HG02763 (cell line): ENCODE measurements at regions not wholly inside any gene's neighbourhood (a gene's known extent, or its start where the extent isn't known, plus 50 kb on each side); places are given as distances from the start of the nearest gene placed in this dataset.

Source experiments
- ATAC-seq: cut with Tn5 transposase; IDR thresholded peaks from one replicate; pipeline ENCODE4 v1.9.1; 2021; ENCODE audit warnings: mild to moderate bottlenecking, moderate library complexity; ENCODE audit not compliant: unreplicated experiment

DNA sequence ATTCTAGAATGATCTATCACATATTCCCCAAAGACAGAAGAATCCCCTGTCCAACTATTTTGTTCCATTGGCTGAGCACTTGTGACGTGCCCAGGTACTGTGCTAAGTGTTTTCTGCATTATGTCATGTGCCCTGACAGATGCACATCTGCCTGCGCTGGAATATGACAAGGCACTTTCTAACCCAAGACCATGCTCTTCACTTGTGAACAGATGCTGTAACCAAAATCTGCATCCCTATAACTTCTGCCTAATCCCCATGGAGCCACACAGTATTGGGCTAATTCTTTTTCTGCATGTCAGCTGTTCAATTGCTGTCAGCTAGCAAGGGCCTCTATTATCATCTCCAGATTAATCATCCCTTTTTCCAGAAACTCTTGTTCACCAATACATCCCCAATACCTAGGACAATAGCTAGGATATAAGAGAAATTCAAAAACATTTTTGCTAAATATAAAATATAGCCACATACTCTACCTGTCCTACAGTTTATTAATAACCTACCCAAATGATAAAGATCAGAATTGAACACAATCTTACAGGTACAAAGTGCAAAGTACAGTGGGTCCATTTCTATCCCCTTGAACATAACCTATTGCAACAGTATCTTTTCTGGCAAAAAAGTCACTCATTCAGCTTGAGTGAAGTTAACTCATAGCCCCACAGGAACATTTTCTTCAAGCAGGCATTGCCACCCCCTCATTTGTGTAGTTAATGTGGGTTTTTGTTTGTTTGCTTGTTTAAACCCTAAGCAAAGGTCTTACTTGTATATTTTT is 109.4 kb upstream of the LRRN1 start:
- no peak for ATAC-seq

DNA sequence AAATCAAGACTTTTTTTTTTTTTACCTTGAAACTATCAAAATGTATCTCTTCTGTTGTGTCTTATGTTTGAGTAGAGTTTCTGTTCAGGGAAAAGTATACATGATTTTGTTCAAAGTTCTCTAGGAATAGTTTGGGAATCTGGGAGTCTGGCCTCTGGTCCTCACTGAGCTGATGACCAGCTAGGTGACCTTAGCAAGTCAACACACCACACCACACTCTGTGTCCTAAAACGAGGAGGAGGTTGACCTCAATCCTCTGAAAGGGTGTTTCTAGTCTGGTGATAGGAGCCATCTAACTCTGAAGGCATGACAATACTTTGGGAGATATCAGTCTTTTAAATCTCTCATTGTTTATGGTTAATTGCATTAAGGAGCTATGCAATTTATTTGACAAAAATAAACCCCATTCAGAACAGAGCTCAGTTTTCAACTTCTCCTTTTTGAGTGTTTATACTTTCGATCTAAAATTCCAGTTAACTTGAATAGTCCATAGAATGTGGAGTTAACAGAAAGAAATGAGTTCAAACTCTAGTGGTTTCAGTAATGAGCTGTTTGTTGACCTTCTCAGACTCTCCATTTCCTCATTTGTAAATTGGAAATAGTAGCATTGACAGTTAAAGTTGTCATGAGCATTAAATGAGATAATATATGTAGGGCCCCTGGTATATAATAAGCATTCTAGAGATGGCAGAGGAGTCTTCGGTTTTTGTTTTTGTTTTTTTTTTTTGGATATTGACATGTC is 112.2 kb upstream of the LRRN1 start:
- no peak for ATAC-seq

DNA sequence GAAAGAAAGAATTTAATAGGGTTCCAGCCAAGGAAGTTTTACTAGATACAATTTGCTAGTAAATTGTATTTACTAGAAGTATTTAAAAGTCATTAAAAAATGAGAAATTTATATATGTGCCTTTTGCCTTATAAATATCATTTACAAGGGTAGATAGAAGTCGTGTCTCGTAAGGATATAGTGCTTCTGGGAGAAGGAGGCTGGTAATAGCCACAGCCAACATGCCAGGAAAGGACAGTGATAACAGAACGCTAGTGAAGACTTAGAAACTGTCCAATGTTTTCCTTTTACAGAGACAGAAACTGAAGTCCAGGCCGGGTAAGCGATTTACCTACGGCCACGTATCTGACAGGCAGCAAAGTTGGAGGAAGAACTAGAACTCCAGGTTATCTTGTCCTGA is 113.5 kb upstream of the LRRN1 start:
- ATAC-seq = no peak

DNA sequence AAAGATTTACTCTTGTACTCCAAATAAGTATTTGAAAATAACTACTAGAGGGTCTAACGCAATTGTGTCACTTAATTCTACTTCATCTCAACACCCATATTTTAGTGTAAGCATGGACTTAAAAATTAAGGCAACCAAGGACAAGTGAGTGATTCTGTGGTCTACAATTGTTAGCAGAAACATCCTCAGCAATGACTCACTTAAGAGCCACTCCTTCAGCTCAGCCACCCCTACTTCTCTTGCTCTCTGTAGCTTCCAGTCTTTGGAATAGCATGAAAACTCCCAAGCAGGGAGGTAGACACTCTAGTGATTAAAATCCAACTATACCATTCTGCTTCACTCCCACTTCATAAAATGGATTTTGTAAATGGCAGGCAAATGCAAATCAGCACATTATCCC is 116.0 kb upstream of the LRRN1 start:
- ATAC-seq = no peak

DNA sequence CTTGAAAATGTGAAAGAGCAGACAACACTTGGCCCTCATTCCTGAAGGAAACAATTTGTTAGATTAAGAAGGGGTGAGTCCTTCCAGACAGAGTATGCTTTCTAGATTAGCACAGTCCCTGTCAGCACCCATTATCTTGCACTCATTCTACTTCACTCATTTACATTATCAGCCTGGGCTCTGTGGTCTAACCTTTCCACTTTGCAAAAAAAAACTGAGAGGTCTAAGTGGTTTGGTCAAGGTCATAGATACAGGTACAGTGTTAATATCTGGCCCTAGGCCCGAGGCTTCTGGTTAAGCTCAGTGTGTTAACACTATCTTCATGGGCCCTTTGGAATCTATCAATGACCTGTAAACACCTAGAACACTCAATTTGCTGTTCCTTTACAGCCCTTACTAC is 123.4 kb upstream of the LRRN1 start:
- ATAC-seq = no peak

DNA sequence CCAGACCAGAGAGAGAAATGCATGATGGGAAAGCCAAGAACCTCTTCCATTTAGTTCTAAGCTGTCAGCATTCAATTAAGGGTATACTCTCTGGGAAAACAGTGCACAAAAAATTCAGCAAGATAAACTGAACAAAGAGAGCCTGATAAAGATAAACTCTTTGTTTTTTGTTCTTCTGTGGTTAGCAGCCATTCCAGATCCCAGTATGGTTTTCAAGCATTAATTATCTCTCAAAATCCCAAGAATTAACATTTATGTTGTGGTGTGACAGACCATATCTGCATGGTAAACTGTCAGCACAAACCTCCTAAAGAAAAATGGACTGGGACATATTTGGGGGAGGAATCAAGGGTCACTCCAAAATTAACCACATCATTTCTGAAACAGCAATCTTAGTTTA is 124.0 kb upstream of the LRRN1 start:
- ATAC-seq = no peak

DNA sequence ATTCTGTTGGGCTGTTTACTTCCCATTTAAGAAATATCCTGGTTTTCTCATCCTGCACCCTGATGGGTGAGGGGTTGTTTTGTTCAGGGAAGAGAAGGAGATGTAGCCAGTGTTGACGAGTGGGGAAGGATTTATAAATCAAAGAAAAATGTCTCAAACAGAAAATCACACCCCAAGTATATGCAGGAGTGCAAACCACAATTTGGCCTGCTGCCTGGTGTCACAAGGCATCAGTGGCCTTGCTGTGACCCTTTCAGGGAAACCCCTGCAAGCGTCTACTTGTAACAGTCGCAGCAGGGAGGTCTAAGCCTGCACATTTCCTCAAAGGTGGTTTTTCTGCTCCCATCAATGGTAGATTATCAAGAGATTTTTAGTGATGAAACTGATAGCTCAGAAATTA is 132.6 kb upstream of the LRRN1 start:
- ATAC-seq = peak; percentile 99

DNA sequence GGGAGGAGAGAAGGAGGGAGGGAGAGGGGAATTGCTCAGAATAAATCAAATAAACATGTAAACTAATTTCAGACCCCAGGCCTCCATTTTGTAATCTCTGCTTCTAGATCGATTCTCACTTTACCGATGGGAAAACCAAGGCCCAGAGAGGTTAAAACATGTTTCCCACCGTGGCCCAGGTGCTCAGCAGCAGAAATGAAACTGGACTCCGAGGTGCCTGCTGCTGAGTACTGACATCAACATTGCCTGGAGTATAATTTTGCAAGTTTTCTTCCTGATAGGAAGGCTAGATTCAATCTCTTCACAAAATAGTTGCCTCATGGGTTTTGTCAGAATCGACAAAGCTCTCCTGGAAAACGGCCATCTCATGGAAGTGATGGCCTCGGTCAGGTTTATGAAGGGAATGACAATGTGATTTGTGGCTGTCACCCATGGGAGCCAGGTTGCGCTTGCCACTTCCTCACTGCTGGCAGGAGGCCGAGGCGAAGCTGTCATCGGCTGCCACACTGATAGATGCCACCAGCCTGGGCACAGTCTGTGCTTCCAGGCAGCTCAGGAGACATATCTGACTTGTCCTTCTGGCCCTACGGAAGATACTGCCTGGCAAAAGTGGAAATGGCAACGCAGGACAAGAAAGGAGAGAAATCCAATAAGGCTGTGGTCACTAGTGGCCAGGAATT is 133.1 kb upstream of the LRRN1 start:
- peak; percentile 50 for ATAC-seq

DNA sequence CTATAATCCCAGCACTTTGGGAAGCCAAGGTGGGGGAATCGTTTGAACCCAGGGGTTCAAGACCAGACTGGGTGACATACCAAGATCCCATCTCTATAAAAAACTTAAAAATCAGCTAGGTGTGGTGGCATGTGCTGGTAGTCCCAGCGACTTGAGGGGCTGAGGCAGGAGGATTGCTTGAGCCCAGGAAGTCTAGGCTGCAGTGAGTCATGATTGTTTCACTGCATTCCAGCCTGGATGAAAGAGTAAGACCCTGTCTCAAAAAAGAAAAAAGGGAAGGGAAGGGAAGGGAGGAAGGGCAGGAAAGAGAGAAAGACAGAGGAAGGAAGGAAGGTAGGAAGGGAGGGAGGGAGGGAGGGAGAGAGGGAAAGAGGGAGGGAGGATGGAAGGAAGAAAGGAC is 133.7 kb upstream of the LRRN1 start:
- ATAC-seq = no peak

DNA sequence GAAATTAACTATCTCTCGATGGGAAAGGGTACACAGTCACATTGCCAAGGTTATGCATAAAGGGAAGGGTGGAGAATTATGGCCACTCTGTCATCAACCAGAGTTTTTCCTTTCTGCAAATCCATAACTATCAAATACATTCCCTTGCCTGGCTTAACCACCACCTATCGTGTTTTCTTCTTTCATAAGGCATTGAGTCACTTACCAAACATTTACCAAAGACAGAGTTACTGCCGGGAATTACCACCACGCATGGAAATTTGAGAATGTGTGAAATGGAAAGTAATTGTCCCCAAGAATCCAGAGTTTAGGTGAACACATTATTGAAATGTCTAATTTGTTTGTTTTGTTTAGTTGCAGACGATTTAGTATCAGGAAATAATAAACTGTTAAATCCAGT is 134.3 kb upstream of the LRRN1 start:
- no peak for ATAC-seq

DNA sequence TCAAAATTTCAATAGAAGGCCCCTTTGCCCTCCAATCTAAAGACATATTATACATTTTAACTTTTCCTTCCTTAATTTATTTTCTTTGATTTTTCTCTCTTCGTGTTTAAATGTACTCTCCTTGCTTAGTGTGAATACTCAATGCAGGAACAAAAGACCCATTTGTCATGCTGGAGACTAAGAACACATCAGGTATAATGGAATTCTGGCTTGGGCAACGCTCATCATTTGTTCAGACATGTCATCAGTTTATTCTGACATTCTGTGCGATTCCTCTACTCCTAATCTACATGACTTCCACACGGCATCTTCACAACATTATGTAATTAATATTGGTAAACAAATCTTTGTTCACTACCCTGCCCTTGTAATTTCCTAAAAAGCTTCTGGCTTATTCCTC is 136.6 kb upstream of the LRRN1 start:
- no peak for ATAC-seq

DNA sequence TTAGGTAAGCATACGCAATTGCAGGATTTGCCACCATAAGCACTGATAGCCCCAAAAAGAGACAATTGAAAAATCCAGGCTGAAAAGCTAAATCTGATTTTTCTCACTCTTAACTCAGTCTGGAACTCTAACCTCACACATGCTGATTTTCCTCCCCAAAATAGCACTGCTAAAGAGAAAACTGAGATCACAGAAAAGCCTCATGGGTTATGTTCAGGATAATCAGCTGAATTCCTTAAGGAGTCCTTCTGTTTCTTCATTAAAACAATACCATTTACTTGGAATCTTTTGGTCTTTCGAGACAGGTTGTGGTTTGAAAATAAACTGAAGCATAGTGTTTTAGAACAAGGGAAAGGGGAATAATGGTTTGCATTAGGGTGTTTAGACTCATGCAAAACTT is 144.3 kb upstream of the LRRN1 start:
- no peak for ATAC-seq

DNA sequence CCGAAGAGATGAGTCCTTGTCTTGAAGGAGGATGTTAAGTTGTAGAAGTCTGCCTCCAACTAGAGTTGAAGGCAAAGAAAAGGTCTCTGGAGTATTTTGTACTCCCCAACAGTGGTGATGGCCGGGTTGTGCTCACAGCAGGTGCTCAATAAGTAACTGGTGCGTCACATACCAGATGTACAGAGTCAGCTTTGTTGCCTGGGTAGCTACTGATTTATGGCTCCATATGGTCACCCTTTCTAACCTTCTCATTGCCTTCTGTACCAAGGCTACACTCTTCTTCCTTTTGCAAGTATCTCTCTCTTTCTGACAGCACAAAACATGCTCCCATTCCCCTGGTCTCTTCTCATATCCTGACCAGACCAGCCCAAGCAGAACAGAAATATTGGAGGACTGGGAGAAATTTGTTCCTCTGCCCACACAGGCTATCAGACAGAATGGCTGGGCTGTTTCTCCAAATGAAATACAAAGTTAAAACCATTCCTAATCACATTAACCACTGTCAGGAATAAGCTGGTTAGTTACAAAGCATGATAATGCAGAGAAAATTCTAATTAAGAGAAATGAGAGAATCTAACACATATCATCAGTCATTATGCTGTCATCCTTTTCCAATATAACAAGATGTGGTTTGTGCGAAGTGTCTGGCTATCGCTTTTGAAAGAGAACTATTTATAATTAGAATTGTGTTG is 150.1 kb upstream of the LRRN1 start:
- no peak for ATAC-seq

DNA sequence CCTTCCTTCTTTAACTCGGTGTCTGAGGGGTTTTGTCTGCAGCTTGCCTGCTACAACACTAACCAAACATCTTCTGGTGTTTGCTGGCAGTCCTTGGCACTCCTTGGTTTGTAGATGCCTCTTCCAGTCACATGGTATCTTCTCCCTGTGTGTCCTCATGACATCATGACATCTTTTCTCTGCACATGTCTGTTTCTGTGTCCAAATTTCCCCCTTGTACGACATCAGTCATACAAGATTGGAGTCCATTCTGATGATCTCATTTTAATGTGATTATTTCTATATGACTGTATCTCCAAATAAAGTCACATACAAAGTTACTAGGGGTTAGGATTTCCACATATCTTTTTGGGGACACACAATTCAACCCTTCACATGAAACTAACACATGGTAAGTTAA is 152.3 kb upstream of the LRRN1 start:
- ATAC-seq = no peak

DNA sequence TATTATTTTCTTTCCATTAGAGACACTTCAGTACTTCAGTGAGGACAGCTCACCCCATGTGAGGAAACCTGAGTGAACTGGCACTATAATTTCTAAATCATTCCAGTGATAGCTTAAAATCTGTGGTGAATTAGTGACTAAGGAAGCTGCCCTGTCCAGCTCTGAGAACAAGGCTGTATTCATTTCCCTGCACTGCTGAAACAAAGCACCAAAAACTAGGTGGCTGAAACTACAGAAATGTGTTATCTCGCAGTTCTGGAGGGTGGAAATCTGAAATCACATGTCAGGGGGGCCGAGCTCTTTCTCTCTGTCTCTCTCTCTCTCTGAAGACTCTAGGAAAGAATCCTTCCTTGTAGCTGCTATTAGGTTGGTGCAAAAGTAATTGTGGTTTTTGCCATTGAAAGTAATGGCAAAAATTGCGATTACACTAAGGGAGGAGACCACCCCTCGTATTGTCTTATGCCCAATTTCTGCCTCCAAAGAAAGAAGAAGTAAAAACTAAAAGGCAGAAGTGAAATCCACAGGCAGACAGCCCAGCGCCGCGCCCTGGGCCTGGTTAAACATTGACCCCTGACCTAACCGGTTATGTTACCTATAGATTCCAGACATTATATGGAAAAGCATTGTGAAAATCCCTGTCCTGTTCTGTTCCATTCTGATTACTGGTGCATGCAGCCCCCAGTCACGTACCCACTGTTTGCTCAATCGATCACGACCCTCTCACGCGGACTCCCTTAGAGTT is 153.0 kb upstream of the LRRN1 start:
- peak; percentile 90 for ATAC-seq

DNA sequence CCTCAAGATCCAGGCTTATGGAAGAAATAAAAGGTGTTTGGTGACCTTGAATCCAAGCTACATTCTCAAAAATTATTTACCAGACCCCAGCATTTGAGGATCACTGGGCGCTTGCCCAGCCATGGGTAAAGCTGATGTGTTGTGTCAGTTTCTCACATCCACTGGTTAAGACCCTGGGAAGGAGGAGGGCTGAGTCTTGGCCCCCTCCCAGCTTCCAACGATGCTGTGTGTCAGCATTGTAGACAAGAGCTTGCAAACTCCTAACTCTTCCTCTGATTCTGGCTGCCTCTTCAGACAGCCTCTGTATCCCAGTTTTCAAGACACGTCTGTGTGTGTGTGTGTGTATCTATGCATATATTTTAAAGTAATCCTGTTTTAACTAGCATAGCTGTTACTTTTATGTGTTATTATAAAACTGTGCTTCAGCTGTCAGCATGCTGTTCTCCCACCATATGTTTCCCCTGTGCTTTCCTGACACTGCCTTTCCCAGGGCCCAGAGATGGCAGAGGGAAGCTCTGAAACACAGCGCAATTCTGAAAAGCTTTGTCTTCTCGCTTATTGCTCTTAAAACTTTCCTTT is 157.3 kb upstream of the LRRN1 start:
- ATAC-seq = no peak

DNA sequence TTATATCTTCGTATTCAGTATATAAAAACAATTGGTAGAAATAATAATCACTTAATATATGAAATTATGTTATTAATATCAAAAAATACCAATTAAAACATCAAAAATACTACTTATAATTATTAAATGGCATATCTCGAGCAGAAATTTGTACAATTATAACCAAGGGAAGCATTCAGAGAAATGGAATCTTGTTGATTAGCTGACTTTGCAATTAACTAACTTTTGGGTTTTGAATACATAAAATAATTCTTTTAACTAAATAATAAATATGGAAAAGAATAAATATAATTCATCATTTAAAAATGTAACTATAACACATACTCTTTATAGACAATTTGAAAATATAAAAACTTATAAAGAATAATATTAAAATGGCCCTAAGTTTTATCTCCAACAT is 160.2 kb upstream of the LRRN1 start:
- no peak for ATAC-seq

DNA sequence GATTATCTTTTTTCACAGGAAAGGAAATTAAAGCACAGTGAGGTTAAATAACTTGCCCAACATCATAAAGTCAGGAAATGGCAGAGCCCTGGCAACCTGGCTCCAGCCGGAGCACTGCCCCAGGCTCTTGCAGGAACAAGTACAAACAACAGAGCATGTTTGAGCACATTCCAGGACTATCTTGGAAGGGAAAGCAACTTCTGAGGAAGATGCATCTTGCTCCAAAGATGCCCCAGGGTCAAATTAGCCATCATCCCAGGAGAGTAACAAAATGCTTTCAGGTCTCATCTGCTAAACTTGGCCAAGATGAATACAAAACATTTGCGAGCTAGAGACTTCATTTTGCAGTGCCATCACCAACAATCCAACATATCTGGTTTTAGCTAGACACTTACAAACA is 162.4 kb upstream of the LRRN1 start:
- ATAC-seq = no peak

DNA sequence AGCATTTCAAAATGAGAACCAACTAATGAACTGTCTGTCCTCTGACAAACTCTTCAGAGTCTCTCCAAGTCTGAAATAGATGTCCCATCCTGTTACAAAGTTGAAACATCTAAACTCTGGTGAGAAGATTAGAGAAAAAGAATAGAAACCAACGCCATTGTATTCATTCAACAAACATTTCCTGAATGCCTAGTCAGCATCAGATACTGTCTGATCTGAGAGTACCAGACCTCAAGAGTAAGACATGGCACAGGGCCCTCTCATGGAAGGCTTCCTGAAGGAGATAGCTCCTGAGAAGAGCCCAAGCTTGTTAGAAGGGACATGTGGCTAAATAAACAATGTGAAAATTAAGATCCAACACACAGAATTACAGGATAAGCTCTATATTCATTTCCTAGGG is 164.1 kb upstream of the LRRN1 start:
- ATAC-seq = no peak

DNA sequence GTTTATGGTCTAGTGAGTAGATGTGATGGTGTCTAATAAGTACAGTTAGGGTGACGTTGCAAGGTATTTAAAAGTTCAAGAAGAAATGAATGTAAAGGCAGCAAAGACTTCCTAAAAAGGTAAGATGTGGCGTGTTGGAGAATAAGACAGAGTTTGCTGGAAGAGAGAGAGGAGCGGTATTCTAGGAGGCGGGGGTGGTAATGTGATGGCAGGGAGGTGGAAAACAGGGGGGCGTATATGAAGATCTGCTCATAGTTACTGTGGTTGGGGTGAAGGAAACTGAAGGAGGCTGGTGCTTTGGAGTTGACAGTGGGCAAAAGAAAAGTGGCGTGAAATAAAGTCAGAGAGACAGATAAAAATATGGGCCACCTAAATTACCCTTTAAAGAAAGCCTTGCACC is 164.9 kb upstream of the LRRN1 start:
- ATAC-seq = no peak
